CD4-positive, alpha-beta T cell (primary cell): ENCODE measurements at regions not wholly inside any gene's neighbourhood (a gene's known extent, or its start where the extent isn't known, plus 50 kb on each side); places are given as distances from the start of the nearest gene placed in this dataset.

Experiments
- ATAC-seq: fragments of 200-7000 bp; cut with Tn5 transposase; one replicate; pipeline ENCODE4 v1.10.0; 2022; ENCODE audit warnings: mild to moderate bottlenecking; ENCODE audit not compliant: poor library complexity
- CTCF ChIA-PET: fragments of 350-600 bp; sonication (Branson Sonifier 250); formaldehyde crosslinking; loops from one replicate; lab custom pipeline; 2021; ENCODE audit warnings: antibody characterized with exemption, inconsistent platforms; lab: Charles Lee
- POLR2A ChIA-PET: fragments of 350-600 bp; sonication (Branson Sonifier 250); formaldehyde crosslinking; loops from one replicate; lab custom pipeline; 2021; ENCODE audit warnings: antibody characterized with exemption, inconsistent platforms; lab: Charles Lee
- DNase-seq, 14 experiments: peaks; one replicate each; pipeline ENCODE4 v3.0.0-alpha.2; 2013 to 2020; ENCODE audit warnings: mixed read lengths in 2 of 14
- H3K27ac ChIP-seq, 2 donors: one replicate each; pipeline versions ENCODE4 v1.5.1 to v1.7.0; 2013; ENCODE audit warnings: low read length in 2 of 2, low read depth in 1 of 2, mild to moderate bottlenecking in 1 of 2
- H3K27me3 ChIP-seq, 2 experiments: 1 replicate in 1 of 2; 2 replicates in 1 of 2; pipeline versions ENCODE4 v1.6.1 to v1.7.0; 2013; ENCODE audit warnings: low read length in 2 of 2, control low read depth in 1 of 2, mild to moderate bottlenecking in 1 of 2, moderate library complexity in 1 of 2; ENCODE audit not compliant: insufficient read depth in 2 of 2, control insufficient read depth in 1 of 2
- H3K36me3 ChIP-seq: one replicate; pipeline ENCODE4 v1.6.1; 2013; ENCODE audit warnings: low read length, control low read depth; ENCODE audit not compliant: insufficient read depth
- H3K4me1 ChIP-seq: one replicate; pipeline ENCODE4 v1.6.1; 2013; ENCODE audit warnings: low read length, control low read depth; ENCODE audit not compliant: insufficient read depth
- H3K4me3 ChIP-seq: one replicate; pipeline ENCODE4 v1.5.1; 2013; ENCODE audit warnings: mild to moderate bottlenecking, low read length, moderate library complexity
- H3K9me3 ChIP-seq, 2 experiments: 1 replicate in 1 of 2; 2 replicates in 1 of 2; pipeline versions ENCODE4 v1.6.1 to v1.7.0; 2013; ENCODE audit warnings: low read length in 2 of 2, mild to moderate bottlenecking in 2 of 2, control low read depth in 1 of 2, moderate library complexity in 1 of 2; ENCODE audit not compliant: control insufficient read depth in 1 of 2, insufficient read depth in 1 of 2
- H3K27ac Mint-ChIP-seq: one replicate; pipeline ENCODE4 v1.8.0; 2020; ENCODE audit warnings: mixed read lengths
- H3K27me3 Mint-ChIP-seq: one replicate; pipeline ENCODE4 v1.8.0; 2021; ENCODE audit warnings: mixed read lengths
- H3K36me3 Mint-ChIP-seq: one replicate; pipeline ENCODE4 v1.8.0; 2021; ENCODE audit warnings: low read depth, mixed read lengths
- H3K4me1 Mint-ChIP-seq: one replicate; pipeline ENCODE4 v1.8.0; 2021; ENCODE audit warnings: low read depth, mixed read lengths
- H3K4me3 Mint-ChIP-seq: one replicate; pipeline ENCODE4 v1.8.0; 2020; ENCODE audit warnings: mild to moderate bottlenecking, mixed read lengths
- H3K9me3 Mint-ChIP-seq: one replicate; pipeline ENCODE4 v1.8.0; 2020; ENCODE audit warnings: mixed read lengths
- intact Hi-C, 2 experiments: fragments of 100-400 bp; cut with DNase I in 1 of 2; cut with micrococcal nuclease in 1 of 2; formaldehyde crosslinking; loops; one replicate each; pipeline versions ENCODE4 v1.15.1 to v1.9.0; 2023 to 2025; cut with DNase I, micrococcal nuclease
- TF ChIP-seq, protein P1 (sequence below): fragments of 200-600 bp; IDR thresholded peaks from one replicate; pipeline ENCODE4 v1.8.0; 2022; ENCODE audit warnings: antibody characterized with exemption, mild to moderate bottlenecking

DNA sequence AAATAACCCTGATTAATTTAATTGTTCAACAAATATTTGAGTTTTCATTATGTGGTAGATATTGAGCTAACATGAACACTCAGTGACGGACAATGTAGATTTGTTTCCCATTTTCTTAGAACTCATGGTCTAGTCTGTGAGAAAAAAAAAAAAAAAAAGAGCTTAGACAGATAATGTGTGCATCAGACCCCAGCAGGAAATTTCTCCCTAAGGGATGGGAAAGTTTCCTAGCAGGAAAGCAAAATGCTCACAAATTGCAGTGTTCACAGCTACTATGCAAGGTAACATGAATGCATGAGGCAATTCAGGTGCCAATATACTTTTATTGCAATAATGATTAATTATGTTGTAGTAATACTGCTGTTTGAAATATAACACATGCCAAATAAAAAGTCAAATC, 843.2 kb upstream of the SLIT2 start:
- TF ChIP-seq, protein P1, sequence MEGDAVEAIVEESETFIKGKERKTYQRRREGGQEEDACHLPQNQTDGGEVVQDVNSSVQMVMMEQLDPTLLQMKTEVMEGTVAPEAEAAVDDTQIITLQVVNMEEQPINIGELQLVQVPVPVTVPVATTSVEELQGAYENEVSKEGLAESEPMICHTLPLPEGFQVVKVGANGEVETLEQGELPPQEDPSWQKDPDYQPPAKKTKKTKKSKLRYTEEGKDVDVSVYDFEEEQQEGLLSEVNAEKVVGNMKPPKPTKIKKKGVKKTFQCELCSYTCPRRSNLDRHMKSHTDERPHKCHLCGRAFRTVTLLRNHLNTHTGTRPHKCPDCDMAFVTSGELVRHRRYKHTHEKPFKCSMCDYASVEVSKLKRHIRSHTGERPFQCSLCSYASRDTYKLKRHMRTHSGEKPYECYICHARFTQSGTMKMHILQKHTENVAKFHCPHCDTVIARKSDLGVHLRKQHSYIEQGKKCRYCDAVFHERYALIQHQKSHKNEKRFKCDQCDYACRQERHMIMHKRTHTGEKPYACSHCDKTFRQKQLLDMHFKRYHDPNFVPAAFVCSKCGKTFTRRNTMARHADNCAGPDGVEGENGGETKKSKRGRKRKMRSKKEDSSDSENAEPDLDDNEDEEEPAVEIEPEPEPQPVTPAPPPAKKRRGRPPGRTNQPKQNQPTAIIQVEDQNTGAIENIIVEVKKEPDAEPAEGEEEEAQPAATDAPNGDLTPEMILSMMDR: no peak
- peaks cover 8% of the 10 kb centered on the region for H3K9me3 Mint-ChIP-seq
- Histone ChIP-seq H3K4me3 (no peak overlapping the region), H3K36me3 (no peaks in the 10 kb centered on the region), H3K9me3 (no peaks in the 10 kb centered on the region), H3K4me1 (no peaks in the 10 kb centered on the region), H3K27ac (no peak overlapping the region), H3K27me3 (no peaks in the 10 kb centered on the region)
- intact Hi-C loops: no loop called here
- CTCF ChIA-PET: no interaction called here
- no peak for DNase-seq
- H3K36me3 Mint-ChIP-seq: no peaks in the 10 kb centered on the region
- ATAC-seq: no peak
- no peak overlapping the region for H3K27ac Mint-ChIP-seq
- no peaks in the 10 kb centered on the region for H3K4me1 Mint-ChIP-seq
- H3K27me3 Mint-ChIP-seq: no peaks in the 10 kb centered on the region
- no peak overlapping the region for H3K4me3 Mint-ChIP-seq
- POLR2A ChIA-PET: no interaction called here

DNA sequence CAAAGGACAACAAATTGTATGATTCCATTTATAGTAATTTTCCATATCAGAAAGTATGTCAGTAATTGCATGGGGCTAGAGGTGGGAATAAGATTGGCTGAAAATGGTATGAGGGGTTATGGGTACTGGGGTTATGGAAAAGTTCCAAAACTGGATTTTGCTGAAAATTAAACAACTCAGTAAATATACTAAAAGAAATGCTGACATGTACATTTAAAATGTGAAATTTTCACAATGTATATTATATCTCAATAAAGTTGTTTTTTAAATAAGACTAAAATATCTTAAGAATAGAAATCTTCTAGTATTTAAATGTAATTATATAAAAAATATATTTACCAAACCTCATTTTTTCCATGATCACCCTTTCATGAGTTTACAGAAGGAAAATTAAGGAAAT, 844.9 kb upstream of the SLIT2 start:
- no peak for DNase-seq
- no peaks in the 10 kb centered on the region for H3K36me3 ChIP-seq
- H3K27ac ChIP-seq: no peak overlapping the region
- TF ChIP-seq, protein P1: no peak
- no peaks in the 10 kb centered on the region for H3K4me1 Mint-ChIP-seq
- H3K9me3 ChIP-seq: no peaks in the 10 kb centered on the region
- ChIA-PET CTCF (no interaction called here), POLR2A (no interaction called here)
- H3K9me3 Mint-ChIP-seq: peaks cover 5% of the 10 kb centered on the region
- no peaks in the 10 kb centered on the region for H3K27me3 Mint-ChIP-seq
- intact Hi-C loops: no loop called here
- H3K27ac Mint-ChIP-seq: no peak overlapping the region
- H3K36me3 Mint-ChIP-seq: no peaks in the 10 kb centered on the region
- no peak overlapping the region for H3K4me3 Mint-ChIP-seq
- H3K27me3 ChIP-seq: no peaks in the 10 kb centered on the region
- H3K4me3 ChIP-seq: no peak overlapping the region
- no peaks in the 10 kb centered on the region for H3K4me1 ChIP-seq
- ATAC-seq: no peak

DNA sequence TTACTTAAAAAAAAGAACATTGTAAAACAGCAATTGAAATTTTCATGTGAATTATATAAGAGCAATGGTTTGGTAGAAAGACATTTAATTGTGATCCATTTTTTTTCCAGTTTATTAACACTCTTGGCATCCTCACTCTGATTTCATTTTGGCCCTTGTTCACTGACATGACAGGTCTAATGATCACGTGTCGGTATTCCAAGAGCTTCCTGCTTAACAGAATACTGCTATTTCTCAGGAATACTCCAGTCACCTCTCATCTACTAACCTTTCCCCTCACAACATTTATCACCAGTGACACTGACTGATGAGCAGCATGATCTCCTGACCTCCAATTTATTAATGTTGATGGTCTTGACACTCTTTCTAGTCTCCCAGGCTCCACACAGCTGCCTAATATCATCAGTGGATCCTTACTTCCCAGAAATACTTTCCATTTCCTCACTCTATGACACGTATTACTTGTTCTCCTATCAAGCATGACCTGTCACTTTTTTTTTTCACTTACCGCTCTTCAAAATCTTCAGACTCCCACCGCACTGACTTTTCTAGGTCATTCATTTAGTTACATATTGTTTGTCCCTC, 847.8 kb upstream of the SLIT2 start:
- Mint-ChIP-seq H3K4me3 (no peak overlapping the region), H3K27ac (no peak overlapping the region), H3K27me3 (no peaks in the 10 kb centered on the region), H3K9me3 (peaks cover 3% of the 10 kb centered on the region), H3K4me1 (no peaks in the 10 kb centered on the region), H3K36me3 (no peaks in the 10 kb centered on the region)
- POLR2A ChIA-PET: no interaction called here
- ATAC-seq (no peak), DNase-seq (no peak)
- Histone ChIP-seq H3K4me1 (no peaks in the 10 kb centered on the region), H3K4me3 (no peak overlapping the region), H3K27ac (no peak overlapping the region), H3K36me3 (no peaks in the 10 kb centered on the region), H3K27me3 (no peaks in the 10 kb centered on the region), H3K9me3 (no peaks in the 10 kb centered on the region)
- intact Hi-C loops: no loop called here
- TF ChIP-seq, protein P1: no peak
- CTCF ChIA-PET: no interaction called here
